CD14-positive monocyte (primary cell): ENCODE measurements at regions not wholly inside any gene's neighbourhood (a gene's known extent, or its start where the extent isn't known, plus 50 kb on each side); places are given as distances from the start of the nearest gene placed in this dataset.

Experiments
- DNase-seq, 3 donors: peaks; one replicate each; pipeline ENCODE4 v3.0.0-alpha.2; 2011 to 2022
- H2AFZ ChIP-seq: 2 replicates; pipeline ENCODE4 v1.6.0; 2012; ENCODE audit warnings: mild to moderate bottlenecking, low read depth, low read length, inconsistent platforms; ENCODE audit not compliant: insufficient read depth, poor library complexity, severe bottlenecking
- H3K27ac ChIP-seq, 2 donors: 1 replicate in 1 of 2; 2 replicates in 1 of 2; pipeline ENCODE4 v1.5.1; 2012 to 2013; ENCODE audit warnings: low read length in 2 of 2, control low read depth in 1 of 2, inconsistent platforms in 1 of 2, low read depth in 1 of 2, mild to moderate bottlenecking in 1 of 2
- H3K27me3 ChIP-seq, 2 donors: one replicate each; pipeline versions ENCODE4 v1.6.0 to v1.6.1; 2011 to 2013; ENCODE audit warnings: low read length in 2 of 2; ENCODE audit not compliant: control insufficient read depth in 2 of 2, insufficient read depth in 2 of 2
- H3K36me3 ChIP-seq, 2 donors: replicated peaks in 1 of 2; 1 replicate in 1 of 2; 2 replicates in 1 of 2; pipeline versions ENCODE4 v1.5.1 to v1.6.1; 2012 to 2013; ENCODE audit warnings: low read length in 2 of 2, control low read depth in 1 of 2, inconsistent platforms in 1 of 2, mild to moderate bottlenecking in 1 of 2; ENCODE audit not compliant: insufficient read depth in 2 of 2, control insufficient read depth in 1 of 2
- H3K4me1 ChIP-seq, 2 donors: 1 replicate in 1 of 2; 2 replicates in 1 of 2; pipeline versions ENCODE4 v1.5.1 to v1.6.1; 2012 to 2013; ENCODE audit warnings: low read length in 2 of 2, control low read depth in 1 of 2, inconsistent platforms in 1 of 2, mild to moderate bottlenecking in 1 of 2, moderate library complexity in 1 of 2; ENCODE audit not compliant: insufficient read depth in 2 of 2, control insufficient read depth in 1 of 2
- H3K4me2 ChIP-seq: replicated peaks from 2 replicates; pipeline ENCODE3; 2012; ENCODE audit warnings: low read length, moderate library complexity, mild to moderate bottlenecking; ENCODE audit not compliant: poor library complexity, severe bottlenecking; ENCODE audit errors: extremely low read depth
- H3K4me3 ChIP-seq, 3 experiments: fragments of 200-600 bp in 1 of 3; sonication (generic) in 1 of 3; replicated peaks in 1 of 3; 1 replicate in 2 of 3; 2 replicates in 1 of 3; pipeline ENCODE4 v1.5.1; 2011 to 2013; ENCODE audit warnings: low read length in 3 of 3, mild to moderate bottlenecking in 3 of 3, control low read depth in 2 of 3, low read depth in 2 of 3, inconsistent platforms in 1 of 3, moderate library complexity in 1 of 3
- H3K79me2 ChIP-seq: 2 replicates; pipeline ENCODE4 v1.6.0; 2012; ENCODE audit warnings: mild to moderate bottlenecking, control low read depth, inconsistent platforms, low read length, moderate library complexity; ENCODE audit not compliant: insufficient read depth
- H3K9ac ChIP-seq: 2 replicates; pipeline ENCODE4 v1.6.0; 2017; ENCODE audit warnings: low read length, mild to moderate bottlenecking; ENCODE audit not compliant: insufficient read depth, poor library complexity, severe bottlenecking
- H3K9me3 ChIP-seq, 2 donors: replicated peaks in 1 of 2; 1 replicate in 1 of 2; 2 replicates in 1 of 2; pipeline versions ENCODE4 v1.5.1 to v1.6.1; 2012 to 2013; ENCODE audit warnings: low read length in 2 of 2, control low read depth in 1 of 2; ENCODE audit not compliant: control insufficient read depth in 1 of 2, insufficient read depth in 1 of 2
- H4K20me1 ChIP-seq: 2 replicates; pipeline ENCODE4 v1.6.0; 2012; ENCODE audit warnings: mild to moderate bottlenecking, low read length, control low read depth, moderate library complexity; ENCODE audit not compliant: insufficient read depth
- H3K27ac Mint-ChIP-seq, 7 donors: one replicate each; pipeline ENCODE4 v1.8.0; 2020; ENCODE audit warnings: mild to moderate bottlenecking in 7 of 7, mixed read lengths in 7 of 7, moderate library complexity in 6 of 7, inconsistent platforms in 2 of 7
- H3K27me3 Mint-ChIP-seq, 3 donors: one replicate each; pipeline ENCODE4 v1.8.0; 2021 to 2022; ENCODE audit warnings: low read depth in 3 of 3, mild to moderate bottlenecking in 3 of 3, mixed read lengths in 3 of 3, moderate library complexity in 3 of 3, inconsistent platforms in 1 of 3
- H3K36me3 Mint-ChIP-seq, 2 donors: one replicate each; pipeline ENCODE4 v1.8.0; 2020; ENCODE audit warnings: mixed read lengths in 2 of 2, inconsistent platforms in 1 of 2, mild to moderate bottlenecking in 1 of 2
- H3K4me1 Mint-ChIP-seq: one replicate; pipeline ENCODE4 v1.8.0; 2020; ENCODE audit warnings: mild to moderate bottlenecking, mixed read lengths
- H3K4me3 Mint-ChIP-seq, 2 donors: one replicate each; pipeline ENCODE4 v1.8.0; 2020; ENCODE audit warnings: mild to moderate bottlenecking in 2 of 2, mixed read lengths in 2 of 2, moderate library complexity in 1 of 2
- H3K9me3 Mint-ChIP-seq, 7 donors: one replicate each; pipeline ENCODE4 v1.8.0; 2020 to 2022; ENCODE audit warnings: mixed read lengths in 7 of 7, mild to moderate bottlenecking in 6 of 7, moderate library complexity in 6 of 7, inconsistent platforms in 2 of 7
- CTCF ChIP-seq: fragments of 200-600 bp; IDR thresholded peaks from one replicate; pipeline ENCODE4 v1.8.0; 2022; ENCODE audit warnings: antibody characterized with exemption, mild to moderate bottlenecking
- WGBS: methylation state at CpG from one replicate; pipeline ENCODE4 v1.1.5; 2013; ENCODE audit warnings: missing lambda C conversion rate; ENCODE audit not compliant: insufficient coverage; 5-methylcytosine and 5-hydroxymethylcytosine counted together
- intact Hi-C, 2 donors: fragments of 100-400 bp; cut with micrococcal nuclease; formaldehyde crosslinking; loops; one replicate each; pipeline versions ENCODE4 v1.15.0 to v1.15.1; 2023

- no peak overlapping the region for H3K4me3 ChIP-seq
- no peak overlapping the region for H3K4me2 ChIP-seq
- peaks cover 3 to 8% of the 10 kb centered on the region in 2 donors for H3K27me3 ChIP-seq
- H3K4me1 Mint-ChIP-seq: no peaks in the 10 kb centered on the region
- peaks cover 11 to 20% (median 15%) of the 10 kb centered on the region in 3 donors for H3K27me3 Mint-ChIP-seq
- DNase-seq: no peak
- no peaks in the 10 kb centered on the region for H3K36me3 Mint-ChIP-seq
- H3K27ac Mint-ChIP-seq: no peak overlapping the region
- no peaks in the 10 kb centered on the region for H4K20me1 ChIP-seq
- TF ChIP-seq CTCF: no peak
- 96% methylated on average over 3 of the region's 3 CpGs for WGBS
- H3K9ac ChIP-seq: no peak overlapping the region
- intact Hi-C loops: no loop called here
- no peak overlapping the region for H2AFZ ChIP-seq
- no peaks in the 10 kb centered on the region for H3K79me2 ChIP-seq
- no peaks in the 10 kb centered on the region for H3K4me1 ChIP-seq
- no peak overlapping the region for H3K4me3 Mint-ChIP-seq
- H3K27ac ChIP-seq: no peak overlapping the region
- H3K9me3 Mint-ChIP-seq: peaks cover 0 to 7% (median 0%) of the 10 kb centered on the region in 7 donors
- H3K9me3 ChIP-seq: peaks cover 0 to 1% of the 10 kb centered on the region in 2 donors
- no peaks in the 10 kb centered on the region for H3K36me3 ChIP-seq
Observed at GRCh38 chrX:39682778-39683177, 415.0 kb downstream of the BCOR start.

GRCh38 chrX:39688219-39688575 is 409.6 kb downstream of the BCOR start:
- peaks cover 16 to 34% of the 10 kb centered on the region in 2 donors for H3K27me3 ChIP-seq
- peak overlapping the region in 1 of 3 experiments; percentile 50 for H3K4me3 ChIP-seq
- 17% methylated on average over 3 of the region's 9 CpGs for WGBS
- H3K4me2 ChIP-seq: peak overlapping the region; percentile 64
- H3K4me3 Mint-ChIP-seq: peak overlapping the region; percentile 42 to 43
- H3K9me3 ChIP-seq: peaks cover 0 to 9% of the 10 kb centered on the region in 2 donors
- DNase-seq: no peak
- H3K9me3 Mint-ChIP-seq: peaks cover 0 to 6% (median 1%) of the 10 kb centered on the region in 7 donors
- peaks cover 9% of the 10 kb centered on the region for H3K4me1 Mint-ChIP-seq
- no peak overlapping the region for H3K27ac Mint-ChIP-seq
- no peak for TF ChIP-seq CTCF
- no peaks in the 10 kb centered on the region for H3K79me2 ChIP-seq
- no peaks in the 10 kb centered on the region for H3K36me3 ChIP-seq
- intact Hi-C loops: no loop called here
- H3K4me1 ChIP-seq: peaks cover 11 to 14% of the 10 kb centered on the region in 2 donors
- H2AFZ ChIP-seq: peak overlapping the region; percentile 13
- no peaks in the 10 kb centered on the region for H4K20me1 ChIP-seq
- H3K9ac ChIP-seq: no peak overlapping the region
- peaks cover 33 to 47% (median 35%) of the 10 kb centered on the region in 3 donors for H3K27me3 Mint-ChIP-seq
- H3K27ac ChIP-seq: no peak overlapping the region
- H3K36me3 Mint-ChIP-seq: peaks cover 0 to 2% of the 10 kb centered on the region in 2 donors
